ENCODE measurements at regions not wholly inside any gene's neighbourhood (a gene's known extent, or its start where the extent isn't known, plus 50 kb on each side); places are given as distances from the start of the nearest gene placed in this dataset.

- ChIA-PET CTCF (no interaction called here), POLR2A (no interaction called here)
- Mint-ChIP-seq H3K4me3 (no peak overlapping the region), H3K9me3 (no peaks in the 10 kb centered on the region), H3K27me3 (no peaks in the 10 kb centered on the region), H3K4me1 (no peaks in the 10 kb centered on the region), H3K36me3 (ENCODE audit: low read depth) (no peaks in the 10 kb centered on the region), H3K27ac (no peak overlapping the region)
- no peak for TF ChIP-seq CTCF (IDR thresholded peaks at IDR 0.05)
- no peak for DNase-seq
- ATAC-seq (ENCODE audit: low read depth): no peak
- intact Hi-C loops (cut with micrococcal nuclease): no loop called here
Measured at GRCh38 chr3:117133066-117133465, 423.5 kb downstream of the TUSC7 start.

- ATAC-seq (ENCODE audit: low read depth) (no peak), DNase-seq (no peak)
- Mint-ChIP-seq H3K9me3 (no peaks in the 10 kb centered on the region), H3K27ac (no peak overlapping the region), H3K27me3 (no peaks in the 10 kb centered on the region), H3K4me3 (no peak overlapping the region), H3K4me1 (no peaks in the 10 kb centered on the region), H3K36me3 (ENCODE audit: low read depth) (no peaks in the 10 kb centered on the region)
- intact Hi-C loops (cut with micrococcal nuclease): no loop called here
- no peak for TF ChIP-seq CTCF (IDR thresholded peaks at IDR 0.05)
- CTCF ChIA-PET: no interaction called here
- POLR2A ChIA-PET: no interaction called here
Measured at GRCh38 chr3:117135207-117135606, 425.6 kb downstream of the TUSC7 start.

- H3K27me3 Mint-ChIP-seq: no peaks in the 10 kb centered on the region
- H3K27ac Mint-ChIP-seq: no peak overlapping the region
Measured at GRCh38 chr3:117136003-117136402, 426.4 kb downstream of the TUSC7 start.

GRCh38 chr3:117137065-117137464 lies 427.5 kb downstream of the TUSC7 start:
- CTCF ChIA-PET: no interaction called here
- intact Hi-C loops (cut with micrococcal nuclease): no loop called here
- H3K36me3 Mint-ChIP-seq (ENCODE audit: low read depth): no peaks in the 10 kb centered on the region
- H3K27me3 Mint-ChIP-seq: no peaks in the 10 kb centered on the region
- ATAC-seq (ENCODE audit: low read depth) (no peak), DNase-seq (no peak)
- POLR2A ChIA-PET: no interaction called here
- no peak overlapping the region for H3K4me3 Mint-ChIP-seq
- H3K27ac Mint-ChIP-seq: no peak overlapping the region
- H3K9me3 Mint-ChIP-seq: no peaks in the 10 kb centered on the region
- no peak for TF ChIP-seq CTCF (IDR thresholded peaks at IDR 0.05)
- no peaks in the 10 kb centered on the region for H3K4me1 Mint-ChIP-seq

More at GRCh38 chr3:117136003-117136402, 426.4 kb downstream of the TUSC7 start:
- ChIA-PET POLR2A (no interaction called here), CTCF (no interaction called here)
- ATAC-seq (ENCODE audit: low read depth) (no peak), DNase-seq (no peak)
- Mint-ChIP-seq H3K4me3 (no peak overlapping the region), H3K9me3 (no peaks in the 10 kb centered on the region), H3K4me1 (no peaks in the 10 kb centered on the region), H3K36me3 (ENCODE audit: low read depth) (no peaks in the 10 kb centered on the region)
- intact Hi-C loops (cut with micrococcal nuclease): no loop called here
- no peak for TF ChIP-seq CTCF (IDR thresholded peaks at IDR 0.05)

- H3K36me3 Mint-ChIP-seq (ENCODE audit: low read depth): no peaks in the 10 kb centered on the region
- ChIA-PET CTCF (no interaction called here), POLR2A (no interaction called here)
- DNase-seq (no peak), ATAC-seq (ENCODE audit: low read depth) (no peak)
- intact Hi-C loops (cut with micrococcal nuclease): no loop called here
- H3K9me3 Mint-ChIP-seq: no peaks in the 10 kb centered on the region
- TF ChIP-seq CTCF (IDR thresholded peaks at IDR 0.05): no peak
- H3K4me1 Mint-ChIP-seq: no peaks in the 10 kb centered on the region
- H3K27ac Mint-ChIP-seq: no peak overlapping the region
- no peaks in the 10 kb centered on the region for H3K27me3 Mint-ChIP-seq
- H3K4me3 Mint-ChIP-seq: no peak overlapping the region
Measured at GRCh38 chr3:117139681-117140080, 430.1 kb downstream of the TUSC7 start.
